ENCODE measurements at regions not wholly inside any gene's neighbourhood (a gene's known extent, or its start where the extent isn't known, plus 50 kb on each side); places are given as distances from the start of the nearest gene placed in this dataset.

GRCh38 chr14:57022608-57023007 is 212.3 kb upstream of the OTX2 start:
- Histone ChIP-seq H3K4me3 (replicated peaks in 1 of 3; ENCODE audit: insufficient read depth in 1 of 3, low read depth in 1 of 3, low read length in 3 of 3) (no peak overlapping the region), H2AFZ (ENCODE audit: low read depth, low read length) (no peak overlapping the region), H3K27me3 (ENCODE audit: control insufficient read depth in 2 of 2, insufficient read depth in 2 of 2, low read length in 2 of 2) (no peaks in the 10 kb centered on the region), H3K27ac (ENCODE audit: insufficient read depth, low read depth, low read length) (no peak overlapping the region), H3K9me1 (replicated peaks; ENCODE audit: control insufficient read depth, extremely low read depth, insufficient read depth, low read length) (no peaks in the 10 kb centered on the region), H3K4me2 (ENCODE audit: insufficient read depth, low read length) (no peak overlapping the region), H3K36me3 (ENCODE audit: control insufficient read depth in 2 of 2, extremely low read depth in 1 of 2, insufficient read depth in 2 of 2, low read length in 2 of 2) (no peaks in the 10 kb centered on the region), H4K20me1 (replicated peaks; ENCODE audit: control insufficient read depth, extremely low read depth, insufficient read depth, low read length) (no peaks in the 10 kb centered on the region), H3K4me1 (ENCODE audit: control insufficient read depth, extremely low read depth, insufficient read depth, low read length) (no peaks in the 10 kb centered on the region), H3K9me3 (replicated peaks; ENCODE audit: control insufficient read depth, insufficient read depth, low read length) (no peaks in the 10 kb centered on the region), H3K9ac (replicated peaks; ENCODE audit: extremely low read depth, insufficient read depth, low read length) (no peak overlapping the region), H3K79me2 (ENCODE audit: control insufficient read depth, insufficient read depth, low read length) (no peaks in the 10 kb centered on the region)
- BruUV-seq (replicated peaks): no TSS peak
- dilution Hi-C loops (cut with MboI; ENCODE audit: extremely low pct_ligation_motif_present, low sequenced_read_pairs): no loop called here
- ChIA-PET CTCF (no interaction called here), POLR2A (no interaction called here)
- DNase-seq (ENCODE audit: low read depth, low spot score): no peak
- TF ChIP-seq, protein P1, sequence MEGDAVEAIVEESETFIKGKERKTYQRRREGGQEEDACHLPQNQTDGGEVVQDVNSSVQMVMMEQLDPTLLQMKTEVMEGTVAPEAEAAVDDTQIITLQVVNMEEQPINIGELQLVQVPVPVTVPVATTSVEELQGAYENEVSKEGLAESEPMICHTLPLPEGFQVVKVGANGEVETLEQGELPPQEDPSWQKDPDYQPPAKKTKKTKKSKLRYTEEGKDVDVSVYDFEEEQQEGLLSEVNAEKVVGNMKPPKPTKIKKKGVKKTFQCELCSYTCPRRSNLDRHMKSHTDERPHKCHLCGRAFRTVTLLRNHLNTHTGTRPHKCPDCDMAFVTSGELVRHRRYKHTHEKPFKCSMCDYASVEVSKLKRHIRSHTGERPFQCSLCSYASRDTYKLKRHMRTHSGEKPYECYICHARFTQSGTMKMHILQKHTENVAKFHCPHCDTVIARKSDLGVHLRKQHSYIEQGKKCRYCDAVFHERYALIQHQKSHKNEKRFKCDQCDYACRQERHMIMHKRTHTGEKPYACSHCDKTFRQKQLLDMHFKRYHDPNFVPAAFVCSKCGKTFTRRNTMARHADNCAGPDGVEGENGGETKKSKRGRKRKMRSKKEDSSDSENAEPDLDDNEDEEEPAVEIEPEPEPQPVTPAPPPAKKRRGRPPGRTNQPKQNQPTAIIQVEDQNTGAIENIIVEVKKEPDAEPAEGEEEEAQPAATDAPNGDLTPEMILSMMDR (IDR thresholded peaks at IDR 0.05; ENCODE audit: extremely low read depth in 1 of 2, insufficient read depth in 1 of 2, low read depth in 1 of 2, low read length in 2 of 2): no peak
- FAIRE-seq: no peak
- intact Hi-C loops (cut with micrococcal nuclease): no loop called here

GRCh38 chr14:57018065-57018464 is 207.8 kb upstream of the OTX2 start:
- no TSS peak for BruUV-seq (replicated peaks)
- H3K27ac ChIP-seq (ENCODE audit: insufficient read depth, low read depth, low read length): no peak overlapping the region
- H3K9me3 ChIP-seq (replicated peaks; ENCODE audit: control insufficient read depth, insufficient read depth, low read length): no peaks in the 10 kb centered on the region
- H3K4me1 ChIP-seq (ENCODE audit: control insufficient read depth, extremely low read depth, insufficient read depth, low read length): no peaks in the 10 kb centered on the region
- no peaks in the 10 kb centered on the region for H3K9me1 ChIP-seq (replicated peaks; ENCODE audit: control insufficient read depth, extremely low read depth, insufficient read depth, low read length)
- intact Hi-C loops (cut with micrococcal nuclease): no loop called here
- TF ChIP-seq, protein P1 (IDR thresholded peaks at IDR 0.05; ENCODE audit: extremely low read depth in 1 of 2, insufficient read depth in 1 of 2, low read depth in 1 of 2, low read length in 2 of 2): no peak
- no peak for TF ChIP-seq MAX (IDR thresholded peaks at IDR 0.05; ENCODE audit: insufficient read depth, insufficient read length)
- TF ChIP-seq FOS (IDR thresholded peaks at IDR 0.05; ENCODE audit: borderline replicate concordance, insufficient read depth, low read length): no peak
- TF ChIP-seq POLR2A (IDR thresholded peaks at IDR 0.05; ENCODE audit: low read depth, low read length): no peak
- TF ChIP-seq POLR2AphosphoS5 (IDR thresholded peaks at IDR 0.05; ENCODE audit: insufficient read depth, low read depth, low read length): no peak
- TF ChIP-seq EZH2 (IDR thresholded peaks at IDR 0.05; ENCODE audit: borderline replicate concordance, low read depth, low read length, severe bottlenecking): no peak
- no peak for TF ChIP-seq MYC (IDR thresholded peaks at IDR 0.05; ENCODE audit: low read depth, low read length)
- TF ChIP-seq JUN (IDR thresholded peaks at IDR 0.05; ENCODE audit: borderline replicate concordance, insufficient read depth, insufficient read length, low read depth): no peak
- no peak for TF ChIP-seq GATA2 (IDR thresholded peaks at IDR 0.05; ENCODE audit: insufficient read depth, insufficient read length, low read depth, low read length)
- no peak overlapping the region for H3K9ac ChIP-seq (replicated peaks; ENCODE audit: extremely low read depth, insufficient read depth, low read length)
- no peak overlapping the region for H2AFZ ChIP-seq (ENCODE audit: low read depth, low read length)
- dilution Hi-C loops (cut with MboI; ENCODE audit: extremely low pct_ligation_motif_present, low sequenced_read_pairs): no loop called here
- H3K4me3 ChIP-seq (replicated peaks in 1 of 3; ENCODE audit: insufficient read depth in 1 of 3, low read depth in 1 of 3, low read length in 3 of 3): no peak overlapping the region
- FAIRE-seq: no peak
- no peaks in the 10 kb centered on the region for H3K79me2 ChIP-seq (ENCODE audit: control insufficient read depth, insufficient read depth, low read length)
- H4K20me1 ChIP-seq (replicated peaks; ENCODE audit: control insufficient read depth, extremely low read depth, insufficient read depth, low read length): no peaks in the 10 kb centered on the region
- no peak for DNase-seq (ENCODE audit: low read depth, low spot score)
- H3K4me2 ChIP-seq (ENCODE audit: insufficient read depth, low read length): no peak overlapping the region
- ChIA-PET POLR2A (no interaction called here), CTCF (no interaction called here)
- no peaks in the 10 kb centered on the region for H3K27me3 ChIP-seq (ENCODE audit: control insufficient read depth in 2 of 2, insufficient read depth in 2 of 2, low read length in 2 of 2)
- H3K36me3 ChIP-seq (ENCODE audit: control insufficient read depth in 2 of 2, extremely low read depth in 1 of 2, insufficient read depth in 2 of 2, low read length in 2 of 2): no peaks in the 10 kb centered on the region
